Smooth muscle cell (in vitro differentiated cells): ENCODE measurements at regions not wholly inside any gene's neighbourhood (a gene's known extent, or its start where the extent isn't known, plus 50 kb on each side); places are given as distances from the start of the nearest gene placed in this dataset.

Source experiments
- DNase-seq: peaks from one replicate; lab custom pipeline; 2025; ENCODE audit not compliant: unreplicated experiment; lab: John Stamatoyannopoulos, UW
- H2AFZ ChIP-seq: fragments of 200-600 bp; sonication (generic); 2 replicates; pipeline ENCODE4 v1.6.0; 2016; ENCODE audit warnings: antibody characterized with exemption, low read depth, mild to moderate bottlenecking
- H3F3A ChIP-seq: fragments of 200-600 bp; sonication (generic); 2 replicates; pipeline ENCODE4 v1.6.0; 2017; ENCODE audit warnings: antibody characterized with exemption, low read depth
- H3K27ac ChIP-seq: fragments of 200-600 bp; sonication (generic); 2 replicates; pipeline ENCODE4 v1.5.1; 2016; ENCODE audit warnings: low read depth, mild to moderate bottlenecking
- H3K27me3 ChIP-seq: fragments of 200-600 bp; sonication (generic); 2 replicates; pipeline ENCODE4 v1.6.1; 2016; ENCODE audit warnings: low read depth, mild to moderate bottlenecking
- H3K36me3 ChIP-seq: fragments of 200-600 bp; sonication (generic); 2 replicates; pipeline ENCODE4 v1.5.1; 2016; ENCODE audit warnings: low read depth
- H3K4me1 ChIP-seq: fragments of 200-600 bp; sonication (generic); 2 replicates; pipeline ENCODE4 v1.5.1; 2016; ENCODE audit warnings: low read depth
- H3K4me2 ChIP-seq: fragments of 200-600 bp; sonication (generic); 2 replicates; pipeline ENCODE4 v1.6.0; 2016; ENCODE audit warnings: mild to moderate bottlenecking
- H3K4me3 ChIP-seq: fragments of 200-600 bp; sonication (generic); 2 replicates; pipeline ENCODE4 v1.5.1; 2016; ENCODE audit warnings: mild to moderate bottlenecking
- H3K79me2 ChIP-seq: fragments of 200-600 bp; sonication (generic); 2 replicates; pipeline ENCODE4 v1.6.0; 2016; ENCODE audit warnings: low read depth, mild to moderate bottlenecking
- H3K9ac ChIP-seq: fragments of 200-600 bp; sonication (generic); 2 replicates; pipeline ENCODE4 v1.6.0; 2016; ENCODE audit warnings: low read depth
- H3K9me3 ChIP-seq: fragments of 200-600 bp; sonication (generic); replicated peaks from 2 replicates; pipeline ENCODE4 v1.5.1; 2016; ENCODE audit warnings: low read depth
- H4K20me1 ChIP-seq: fragments of 200-600 bp; sonication (generic); 2 replicates; pipeline ENCODE4 v1.6.0; 2016; ENCODE audit warnings: low read depth
- CTCF ChIP-seq: fragments of 200-600 bp; sonication (generic); IDR thresholded peaks from 2 replicates; pipeline ENCODE4 v1.5.1; 2017; ENCODE audit warnings: borderline replicate concordance, mild to moderate bottlenecking, antibody characterized with exemption; ENCODE audit not compliant: insufficient read depth, poor library complexity, severe bottlenecking
- WGBS: methylation state at CpG from one replicate; pipeline ENCODE4 v1.1.7; 2016; ENCODE audit warnings: low lambda C conversion rate; 5-methylcytosine and 5-hydroxymethylcytosine counted together

DNA sequence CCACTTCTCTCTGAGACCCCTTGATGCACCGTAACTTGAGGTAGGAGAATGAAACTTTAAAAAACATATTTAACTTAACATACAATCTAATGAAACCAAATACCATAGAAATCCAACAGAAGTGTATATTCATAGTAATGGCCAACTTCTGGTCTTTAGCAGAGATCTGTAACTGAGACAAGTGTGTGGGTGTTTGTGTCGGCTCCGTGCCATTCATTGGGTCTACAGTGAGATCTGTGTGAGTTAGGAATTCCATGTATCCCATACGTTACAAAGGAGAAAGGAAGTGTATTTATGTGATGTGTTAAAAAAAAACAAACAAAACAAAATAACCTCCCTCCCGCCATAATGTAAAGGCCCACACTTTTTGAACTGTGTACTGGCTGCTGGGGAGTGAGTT is 348.0 kb upstream of the NR3C2 start:
- DNase-seq: no peak
- H3K9me3 ChIP-seq: no peaks in the 10 kb centered on the region
- 76% methylated on average over 5 of the region's 5 CpGs for WGBS
- H3K4me2 ChIP-seq: no peak overlapping the region
- H3K4me1 ChIP-seq: no peaks in the 10 kb centered on the region
- no peak overlapping the region for H3K27ac ChIP-seq
- H3K79me2 ChIP-seq: no peaks in the 10 kb centered on the region
- no peaks in the 10 kb centered on the region for H3K27me3 ChIP-seq
- no peak overlapping the region for H3K9ac ChIP-seq
- no peak for TF ChIP-seq CTCF
- no peak overlapping the region for H2AFZ ChIP-seq
- H3K4me3 ChIP-seq: no peak overlapping the region
- H3F3A ChIP-seq: no peaks in the 10 kb centered on the region
- H3K36me3 ChIP-seq: no peaks in the 10 kb centered on the region
- no peaks in the 10 kb centered on the region for H4K20me1 ChIP-seq

GRCh38 chr4:148787831-148788477 is 345.7 kb upstream of the NR3C2 start:
- Histone ChIP-seq H2AFZ (no peak overlapping the region), H3K79me2 (no peaks in the 10 kb centered on the region), H3K4me1 (no peaks in the 10 kb centered on the region), H3K9ac (peak overlapping the region; percentile 8), H3K36me3 (no peaks in the 10 kb centered on the region), H3K9me3 (no peaks in the 10 kb centered on the region), H3F3A (no peaks in the 10 kb centered on the region), H3K4me2 (no peak overlapping the region), H3K27ac (no peak overlapping the region), H3K27me3 (no peaks in the 10 kb centered on the region), H4K20me1 (no peaks in the 10 kb centered on the region), H3K4me3 (no peak overlapping the region)
- 56% methylated on average over 2 of the region's 2 CpGs for WGBS
- DNase-seq: no peak
- TF ChIP-seq CTCF: no peak

- Histone ChIP-seq H3K9me3 (no peaks in the 10 kb centered on the region), H3K36me3 (no peaks in the 10 kb centered on the region), H3K27me3 (no peaks in the 10 kb centered on the region), H3K4me3 (no peak overlapping the region), H3K27ac (no peak overlapping the region), H4K20me1 (no peaks in the 10 kb centered on the region), H3K79me2 (no peaks in the 10 kb centered on the region), H3K9ac (no peak overlapping the region), H3K4me1 (no peaks in the 10 kb centered on the region), H3K4me2 (no peak overlapping the region), H2AFZ (no peak overlapping the region), H3F3A (no peaks in the 10 kb centered on the region)
- 88% methylated on average over 2 of the region's 2 CpGs for WGBS
- no peak for DNase-seq
- no peak for TF ChIP-seq CTCF
Observed at GRCh38 chr4:148787285-148787684, 345.1 kb upstream of the NR3C2 start.

DNA sequence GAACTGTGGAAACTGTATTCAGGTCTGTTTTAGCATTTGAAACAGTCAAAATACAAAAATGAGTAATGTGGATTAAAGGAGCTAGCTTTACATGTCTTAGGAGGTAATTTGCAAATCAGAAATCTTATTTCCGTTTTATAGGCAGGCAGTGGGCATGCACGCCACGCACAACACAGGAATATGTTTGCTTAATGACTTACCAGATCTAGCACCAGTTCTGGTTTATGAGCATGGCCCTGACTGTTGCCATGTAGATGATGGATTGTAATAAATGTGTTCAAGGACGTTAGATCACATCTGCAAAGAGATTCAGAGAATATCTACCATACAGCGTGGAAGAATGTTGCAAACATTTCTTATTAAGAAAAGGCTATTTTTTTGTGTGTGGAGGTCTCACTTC is 344.5 kb upstream of the NR3C2 start:
- WGBS: 85% methylated on average over 5 of the region's 5 CpGs
- no peak for DNase-seq
- Histone ChIP-seq H3K36me3 (no peaks in the 10 kb centered on the region), H3K79me2 (no peaks in the 10 kb centered on the region), H3F3A (no peaks in the 10 kb centered on the region), H3K9me3 (no peaks in the 10 kb centered on the region), H2AFZ (no peak overlapping the region), H3K27ac (no peak overlapping the region), H3K9ac (no peak overlapping the region), H3K4me1 (no peaks in the 10 kb centered on the region), H3K4me2 (no peak overlapping the region), H3K4me3 (no peak overlapping the region), H4K20me1 (no peaks in the 10 kb centered on the region), H3K27me3 (no peaks in the 10 kb centered on the region)
- no peak for TF ChIP-seq CTCF
